ENCODE measurements at regions not wholly inside any gene's neighbourhood (a gene's known extent, or its start where the extent isn't known, plus 50 kb on each side); places are given as distances from the start of the nearest gene placed in this dataset.

- TF ChIP-seq, protein P1, sequence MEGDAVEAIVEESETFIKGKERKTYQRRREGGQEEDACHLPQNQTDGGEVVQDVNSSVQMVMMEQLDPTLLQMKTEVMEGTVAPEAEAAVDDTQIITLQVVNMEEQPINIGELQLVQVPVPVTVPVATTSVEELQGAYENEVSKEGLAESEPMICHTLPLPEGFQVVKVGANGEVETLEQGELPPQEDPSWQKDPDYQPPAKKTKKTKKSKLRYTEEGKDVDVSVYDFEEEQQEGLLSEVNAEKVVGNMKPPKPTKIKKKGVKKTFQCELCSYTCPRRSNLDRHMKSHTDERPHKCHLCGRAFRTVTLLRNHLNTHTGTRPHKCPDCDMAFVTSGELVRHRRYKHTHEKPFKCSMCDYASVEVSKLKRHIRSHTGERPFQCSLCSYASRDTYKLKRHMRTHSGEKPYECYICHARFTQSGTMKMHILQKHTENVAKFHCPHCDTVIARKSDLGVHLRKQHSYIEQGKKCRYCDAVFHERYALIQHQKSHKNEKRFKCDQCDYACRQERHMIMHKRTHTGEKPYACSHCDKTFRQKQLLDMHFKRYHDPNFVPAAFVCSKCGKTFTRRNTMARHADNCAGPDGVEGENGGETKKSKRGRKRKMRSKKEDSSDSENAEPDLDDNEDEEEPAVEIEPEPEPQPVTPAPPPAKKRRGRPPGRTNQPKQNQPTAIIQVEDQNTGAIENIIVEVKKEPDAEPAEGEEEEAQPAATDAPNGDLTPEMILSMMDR (IDR thresholded peaks at IDR 0.05; ENCODE audit: low read depth, low read length) = no peak
- no peak overlapping the region for H3K4me3 ChIP-seq (ENCODE audit: low read depth, low read length)
Observed at GRCh38 chr16:5982979-5983378, 885.4 kb upstream of the EEF2KMT start.

GRCh38 chr16:5979905-5980550 lies 882.4 kb upstream of the EEF2KMT start:
- TF ChIP-seq, protein P1 (IDR thresholded peaks at IDR 0.05; ENCODE audit: low read depth, low read length) = no peak
- H3K4me3 ChIP-seq (ENCODE audit: low read depth, low read length) = no peak overlapping the region

GRCh38 chr16:5977329-5977728 lies 879.7 kb upstream of the EEF2KMT start:
- TF ChIP-seq, protein P1 (IDR thresholded peaks at IDR 0.05; ENCODE audit: low read depth, low read length) = no peak
- no peak overlapping the region for H3K4me3 ChIP-seq (ENCODE audit: low read depth, low read length)

DNA sequence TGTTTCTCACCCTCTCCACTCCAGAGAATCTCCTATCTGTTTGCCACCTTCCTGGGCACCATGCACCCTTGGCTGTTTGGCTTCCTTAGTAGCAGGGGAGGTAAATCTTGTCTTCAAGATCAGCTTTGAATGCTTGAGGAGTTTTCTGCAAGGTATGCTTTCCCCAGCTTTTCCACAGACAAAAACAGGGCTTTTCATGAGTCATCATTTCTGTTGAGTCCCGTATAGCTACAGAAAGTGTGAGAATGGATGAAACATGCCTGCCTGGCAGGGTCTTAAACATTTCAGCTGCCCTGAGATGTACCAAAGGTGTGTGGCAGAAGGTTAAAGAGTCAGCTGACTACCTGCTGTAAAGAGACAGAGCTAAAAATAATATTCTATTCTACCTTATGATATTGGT lies 875.2 kb upstream of the EEF2KMT start:
- no peak overlapping the region for H3K4me3 ChIP-seq (ENCODE audit: low read depth, low read length)
- TF ChIP-seq, protein P1 (IDR thresholded peaks at IDR 0.05; ENCODE audit: low read depth, low read length) = no peak

- TF ChIP-seq, protein P1 (IDR thresholded peaks at IDR 0.05; ENCODE audit: low read depth, low read length) = no peak
- H3K4me3 ChIP-seq (ENCODE audit: low read depth, low read length) = no peak overlapping the region
Observed at GRCh38 chr16:5971924-5972323, 874.3 kb upstream of the EEF2KMT start.

GRCh38 chr16:5971106-5971505 lies 873.5 kb upstream of the EEF2KMT start:
- no peak overlapping the region for H3K4me3 ChIP-seq (ENCODE audit: low read depth, low read length)
- TF ChIP-seq, protein P1 (IDR thresholded peaks at IDR 0.05; ENCODE audit: low read depth, low read length) = no peak

- no peak overlapping the region for H3K4me3 ChIP-seq (ENCODE audit: low read depth, low read length)
- TF ChIP-seq, protein P1 (IDR thresholded peaks at IDR 0.05; ENCODE audit: low read depth, low read length) = no peak
Observed at GRCh38 chr16:5966004-5966403, 868.4 kb upstream of the EEF2KMT start.

Data from WI38 (cell line).